ENCODE measurements at regions not wholly inside any gene's neighbourhood (a gene's known extent, or its start where the extent isn't known, plus 50 kb on each side); places are given as distances from the start of the nearest gene placed in this dataset.

DNA sequence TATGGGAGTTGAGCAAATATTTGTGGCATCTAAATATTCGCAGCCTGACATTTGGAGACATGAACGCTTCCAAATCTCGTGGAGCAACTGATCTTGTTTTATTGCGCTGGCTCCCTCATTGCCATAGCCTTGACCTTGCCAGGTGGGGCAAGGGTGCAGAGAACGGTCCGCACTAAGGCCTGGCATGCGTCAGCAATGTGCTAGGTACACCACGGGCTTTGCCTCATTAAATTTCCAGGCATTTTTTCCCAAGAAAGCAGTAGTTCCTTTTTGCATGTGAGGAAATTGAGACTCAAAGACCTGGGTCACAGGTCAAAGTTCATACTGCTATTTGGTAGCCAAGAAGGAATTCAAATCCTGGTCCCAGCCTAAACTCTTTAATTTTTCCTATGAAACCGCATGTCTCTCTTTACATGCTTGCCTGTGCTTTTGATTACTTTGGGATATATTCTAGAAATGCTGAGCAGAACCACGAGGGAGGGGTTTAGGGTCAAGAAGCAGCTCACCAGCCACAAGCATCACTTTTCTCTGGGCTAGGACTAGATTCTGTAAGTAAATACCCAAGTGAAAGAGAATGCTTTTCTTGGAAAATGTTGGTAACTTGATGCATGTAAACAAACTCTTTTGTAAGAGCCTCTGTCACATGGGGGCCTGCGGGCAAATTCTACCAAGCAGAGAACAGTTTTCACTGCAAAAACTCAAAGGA is 891.6 kb downstream of the VRK1 start:
- ATAC-seq (ENCODE audit: poor library complexity) = no peak
- intact Hi-C loops (cut with DNase I) = no loop called here
- no peak for DNase-seq

DNA sequence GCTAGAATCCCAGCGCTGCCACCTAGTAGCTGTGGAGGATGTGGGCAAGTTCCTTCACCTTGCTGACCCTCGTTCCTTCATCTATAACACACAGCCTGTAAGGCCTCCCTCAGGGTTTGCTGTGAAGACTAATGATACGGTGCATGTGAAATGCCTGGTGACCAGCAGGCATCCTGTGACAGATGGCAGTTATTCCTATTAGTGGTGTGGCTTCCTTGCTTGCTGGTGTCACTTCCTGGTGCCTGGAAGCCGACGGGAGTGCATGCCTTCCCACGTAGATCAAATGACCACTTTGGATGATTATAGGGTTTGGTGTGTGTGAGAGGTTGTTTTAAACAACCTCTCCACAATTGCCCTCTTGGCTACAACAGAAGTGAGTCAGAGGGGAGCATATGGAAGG is 894.9 kb downstream of the VRK1 start:
- intact Hi-C loops (cut with DNase I) = no loop called here
- no peak for ATAC-seq (ENCODE audit: poor library complexity)
- DNase-seq = no peak

DNA sequence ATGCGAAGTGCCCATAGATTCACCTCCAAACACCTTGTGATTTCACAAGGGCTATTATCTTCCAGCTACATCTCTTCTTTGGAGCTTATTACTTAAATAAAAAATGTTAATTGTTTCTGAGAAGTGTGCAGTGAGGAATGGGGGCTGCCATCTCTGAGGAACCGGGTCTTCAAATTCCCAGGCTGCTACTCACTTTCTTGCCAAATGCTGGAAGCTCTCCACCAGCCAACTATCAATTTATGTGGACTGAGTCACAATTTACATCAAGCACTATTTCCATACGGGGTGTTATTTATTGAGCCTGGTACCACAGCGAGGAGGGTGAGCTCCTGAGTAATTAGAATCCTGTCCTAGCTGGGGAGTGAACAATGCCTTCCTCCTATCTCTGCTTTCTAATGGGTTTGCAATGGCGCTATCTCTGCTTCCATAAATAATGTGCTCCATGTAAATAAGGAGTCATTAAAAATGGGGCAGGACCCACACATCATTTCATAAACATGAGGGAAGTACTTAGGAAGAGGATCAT is 898.3 kb downstream of the VRK1 start:
- ATAC-seq (ENCODE audit: poor library complexity) (no peak), DNase-seq (no peak)
- intact Hi-C loops (cut with DNase I) = no loop called here

DNA sequence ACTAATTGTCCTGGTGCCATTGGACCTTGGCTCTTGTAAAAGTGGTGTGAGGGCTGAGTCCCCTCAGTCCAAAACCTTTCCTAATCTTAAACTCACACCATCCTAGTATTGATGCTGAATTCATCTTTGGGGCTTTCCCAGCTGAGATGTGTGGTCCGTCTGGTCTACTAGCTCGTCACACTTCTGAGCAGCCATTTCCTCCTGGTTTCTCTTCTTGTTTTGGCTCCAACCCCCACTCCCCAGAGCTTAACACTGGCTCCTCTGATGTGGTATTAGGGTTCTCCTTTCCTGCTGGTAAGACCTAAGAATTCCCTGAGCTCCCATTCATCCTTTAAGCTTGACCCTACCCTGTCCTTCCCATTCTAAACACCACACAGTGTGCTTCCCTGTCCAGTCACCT is 900.6 kb downstream of the VRK1 start:
- ATAC-seq (ENCODE audit: poor library complexity) (no peak), DNase-seq (no peak)
- intact Hi-C loops (cut with DNase I) = no loop called here

DNA sequence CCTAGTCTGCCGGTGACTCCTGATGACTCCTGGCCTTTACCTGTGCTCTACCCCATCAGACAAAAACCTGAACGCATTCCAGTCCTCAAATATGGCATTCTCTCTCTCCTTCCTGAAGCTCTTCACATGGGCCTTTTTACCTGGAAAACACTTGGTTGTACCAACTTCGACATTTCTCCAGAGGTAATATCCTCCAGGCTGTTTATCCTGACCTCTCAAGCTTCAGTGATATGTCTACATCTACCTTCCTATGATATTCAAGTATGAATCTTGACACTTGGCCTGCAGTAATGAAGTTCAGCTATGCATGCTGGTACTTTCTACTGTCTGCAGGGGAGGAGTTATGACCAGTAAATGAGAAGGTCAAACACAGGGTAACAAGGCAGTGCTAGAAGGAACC is 901.8 kb downstream of the VRK1 start:
- no peak for DNase-seq
- intact Hi-C loops (cut with DNase I) = no loop called here
- no peak for ATAC-seq (ENCODE audit: poor library complexity)

DNA sequence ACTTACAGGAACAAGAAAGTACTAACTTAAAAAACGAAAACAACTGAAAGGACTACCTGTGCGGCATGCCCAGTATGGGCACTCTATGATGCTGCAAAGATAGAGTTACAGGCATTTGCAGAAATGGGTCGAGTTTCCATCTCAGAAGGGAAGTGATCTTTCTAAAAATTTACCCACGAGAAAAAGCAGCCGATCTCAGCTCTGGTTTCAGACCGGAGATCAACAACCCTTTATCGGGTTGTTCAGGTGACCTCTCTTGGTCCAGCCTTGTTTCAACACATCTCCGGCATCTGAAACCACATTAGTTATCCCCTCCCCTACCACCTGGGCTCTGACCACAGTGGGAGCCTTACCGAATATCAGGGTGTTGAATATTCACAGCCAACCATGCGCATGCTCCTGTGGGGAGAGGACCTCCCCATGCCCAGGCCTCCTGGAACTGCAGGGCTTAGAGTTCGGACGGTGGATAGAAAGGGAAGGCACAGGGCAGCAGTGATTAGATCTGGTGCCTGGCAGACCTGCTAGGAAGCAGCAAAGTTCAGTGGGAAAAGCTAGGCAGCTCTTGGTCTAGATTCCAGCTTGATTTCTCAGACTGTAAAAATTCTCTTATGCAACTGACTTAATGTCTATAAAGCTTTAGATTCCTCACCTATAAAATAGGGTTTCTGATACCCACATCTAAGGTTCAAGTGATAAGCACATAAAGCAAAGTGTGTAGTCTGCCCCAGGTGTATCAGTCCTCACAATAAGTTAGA is 906.0 kb downstream of the VRK1 start:
- intact Hi-C loops (cut with DNase I) = no loop called here
- ATAC-seq (ENCODE audit: poor library complexity) (no peak), DNase-seq (no peak)

DNA sequence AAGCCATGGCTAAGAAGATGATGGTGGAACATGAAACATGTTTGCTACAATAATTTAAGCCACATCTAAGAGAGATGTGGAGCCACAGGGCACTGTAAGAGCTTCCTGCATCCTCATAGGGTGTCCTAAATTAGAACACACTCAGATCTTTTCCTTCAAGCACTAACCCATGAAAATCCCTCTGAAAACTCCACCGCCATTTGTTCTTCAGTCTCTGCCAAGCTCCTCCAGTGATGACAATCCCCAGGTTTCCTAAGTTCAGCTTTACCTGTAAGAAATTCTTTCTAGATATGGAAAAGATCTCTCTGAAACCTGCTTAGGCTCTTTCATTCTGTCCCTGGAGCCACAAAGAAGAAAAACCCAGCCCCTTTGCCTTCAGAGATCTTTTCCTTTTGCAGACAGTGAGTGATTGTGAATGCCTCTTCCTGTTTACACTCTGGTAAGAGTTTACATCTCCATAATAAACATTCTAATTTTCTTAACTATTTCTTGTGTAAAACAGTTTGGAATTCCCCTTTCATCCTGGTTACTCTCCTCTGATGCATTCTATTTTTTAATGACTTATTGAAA is 907.2 kb downstream of the VRK1 start:
- DNase-seq (no peak), ATAC-seq (ENCODE audit: poor library complexity) (no peak)
- intact Hi-C loops (cut with DNase I) = no loop called here

DNA sequence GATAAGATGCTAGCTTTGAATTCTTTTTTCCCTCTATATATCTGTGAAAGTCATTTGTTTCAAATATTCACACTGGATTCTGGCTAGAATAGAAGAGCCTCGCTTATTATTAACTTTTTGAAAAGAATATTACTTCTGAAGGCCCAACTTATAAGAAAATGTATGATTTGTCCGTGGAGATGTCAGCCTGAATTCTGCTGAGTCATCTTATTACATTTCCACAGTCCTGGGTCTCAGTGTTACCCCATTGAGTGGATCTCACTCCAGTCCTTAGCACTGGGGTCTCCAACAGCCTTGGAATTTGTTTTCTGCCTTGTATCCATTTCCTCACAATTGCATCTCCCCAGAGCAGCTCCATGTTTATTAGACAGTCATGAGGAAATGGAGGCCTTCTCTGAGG is 907.9 kb downstream of the VRK1 start:
- intact Hi-C loops (cut with DNase I) = no loop called here
- DNase-seq (no peak), ATAC-seq (ENCODE audit: poor library complexity) (no peak)

DNA sequence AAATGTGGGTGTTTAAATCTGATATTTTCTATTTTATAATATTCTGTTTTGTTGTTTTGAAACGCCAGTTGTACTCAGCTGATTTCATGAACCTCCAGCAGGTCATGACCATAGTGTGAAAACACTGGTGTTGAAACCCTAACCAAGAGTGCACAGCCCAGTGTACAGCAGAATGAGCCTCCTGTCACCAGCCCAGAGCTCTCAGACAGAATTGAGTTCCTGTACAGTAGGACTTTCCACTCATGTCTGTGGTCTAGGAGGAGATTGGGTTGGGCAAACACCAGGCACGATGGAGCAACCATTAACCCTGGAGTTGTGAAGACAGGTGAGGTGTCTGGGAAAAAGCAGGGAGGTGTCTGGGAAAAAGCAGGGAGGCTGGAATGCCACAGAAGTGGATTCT is 908.8 kb downstream of the VRK1 start:
- DNase-seq (no peak), ATAC-seq (ENCODE audit: poor library complexity) (no peak)
- intact Hi-C loops (cut with DNase I) = no loop called here

DNA sequence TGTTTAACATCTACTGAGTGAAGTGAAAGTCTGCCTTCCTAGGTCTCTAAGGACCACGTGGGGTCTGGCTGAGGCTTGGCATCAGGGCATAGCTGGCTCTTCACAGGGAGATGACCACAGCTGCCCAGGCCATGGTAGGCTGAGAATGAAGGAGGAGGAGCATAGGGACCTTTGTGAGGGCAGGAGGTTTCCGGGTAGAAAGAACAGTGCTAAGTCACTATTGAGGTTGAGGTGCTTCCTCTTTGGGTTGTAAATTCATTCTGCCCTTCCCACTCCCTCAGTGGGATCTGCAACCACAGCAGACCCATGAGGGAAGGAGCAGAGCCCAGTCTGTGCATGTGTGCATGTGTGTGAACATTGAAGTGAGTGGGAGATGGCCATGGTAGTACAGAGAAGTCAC is 909.6 kb downstream of the VRK1 start:
- intact Hi-C loops (cut with DNase I) = no loop called here
- ATAC-seq (ENCODE audit: poor library complexity) = no peak

DNA sequence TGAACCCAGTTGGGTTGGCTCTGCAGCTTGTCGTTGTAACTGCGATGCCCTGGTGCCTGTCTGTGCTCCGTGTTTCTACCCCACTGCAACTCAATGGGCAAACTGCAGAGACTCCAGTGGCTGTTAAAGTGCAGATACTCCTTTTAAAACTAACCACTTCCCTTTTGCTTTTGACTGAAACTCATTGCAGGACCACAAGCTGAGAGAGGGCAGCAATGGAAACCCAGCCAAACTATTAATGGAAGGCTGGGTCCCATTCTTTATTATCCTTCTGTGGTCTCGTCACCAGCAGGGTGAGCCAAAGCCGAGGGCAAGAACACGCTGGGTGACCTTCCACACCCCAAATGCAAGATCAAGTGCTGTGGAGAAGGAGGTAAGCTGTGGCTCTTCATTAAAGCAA is 910.4 kb downstream of the VRK1 start:
- DNase-seq (no peak), ATAC-seq (ENCODE audit: poor library complexity) (no peak)
- intact Hi-C loops (cut with DNase I) = no loop called here

More for the DNA sequence above, 909.6 kb downstream of the VRK1 start:
- DNase-seq = no peak

DNA sequence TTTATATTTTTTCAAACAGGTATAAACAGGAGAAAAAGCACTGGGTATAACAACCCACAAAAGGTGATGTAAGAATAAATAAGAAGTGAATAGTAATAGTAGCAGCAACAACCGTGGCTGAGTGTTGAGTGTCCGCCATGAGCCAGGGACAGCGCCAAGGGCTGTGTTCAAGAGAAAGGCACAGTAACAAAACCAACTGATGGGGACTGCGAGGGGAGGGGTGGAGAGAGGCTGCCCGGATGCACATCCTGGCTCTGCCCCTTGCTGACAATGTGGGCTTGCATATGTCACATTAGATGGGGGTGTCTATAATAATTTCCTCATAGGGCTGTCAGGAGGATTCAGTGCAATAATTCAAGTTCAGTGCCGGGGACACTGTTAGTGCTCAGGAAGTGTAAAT is 912.4 kb downstream of the VRK1 start:
- intact Hi-C loops (cut with DNase I) = no loop called here
- no peak for DNase-seq
- ATAC-seq (ENCODE audit: poor library complexity) = no peak

DNA sequence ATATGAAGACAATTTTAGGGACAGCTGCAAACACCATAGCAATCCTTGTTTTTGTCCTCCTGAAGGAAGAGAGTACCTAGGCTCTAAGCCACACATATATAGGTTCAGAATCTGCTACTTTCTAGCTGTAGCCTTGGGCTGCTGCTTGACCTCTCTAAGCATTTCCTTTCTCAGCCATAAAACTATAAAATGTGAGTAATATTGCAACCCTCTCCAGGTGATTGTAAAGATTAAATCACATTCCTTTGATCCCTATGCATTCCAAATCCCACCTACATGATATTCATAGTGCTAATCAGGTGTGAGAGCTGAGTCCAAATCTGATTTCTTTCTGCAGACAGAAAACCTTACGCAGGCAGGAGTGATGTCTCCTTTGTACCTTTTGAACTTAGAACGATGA is 913.5 kb downstream of the VRK1 start:
- intact Hi-C loops (cut with DNase I) = no loop called here
- DNase-seq = no peak
- no peak for ATAC-seq (ENCODE audit: poor library complexity)

DNA sequence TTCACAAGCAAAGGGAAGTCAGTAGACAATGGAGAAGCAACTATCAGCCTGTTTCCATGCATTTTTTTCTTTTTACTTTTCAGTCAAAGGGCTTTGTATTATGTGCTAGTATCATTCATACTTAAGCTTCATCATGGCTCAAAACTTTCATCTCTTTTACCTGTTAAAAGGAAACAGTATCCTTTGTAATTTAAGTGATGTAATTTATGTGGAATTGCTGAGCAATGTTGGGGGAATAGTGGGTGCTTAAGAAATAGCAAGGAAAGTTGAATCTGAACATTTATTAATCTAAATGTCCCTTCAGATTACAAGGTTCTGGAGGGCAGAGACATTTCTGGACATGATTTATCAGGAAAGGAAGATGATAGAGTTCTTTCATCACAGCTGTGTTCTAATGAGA is 915.3 kb downstream of the VRK1 start:
- no peak for DNase-seq
- intact Hi-C loops (cut with DNase I) = no loop called here

DNA sequence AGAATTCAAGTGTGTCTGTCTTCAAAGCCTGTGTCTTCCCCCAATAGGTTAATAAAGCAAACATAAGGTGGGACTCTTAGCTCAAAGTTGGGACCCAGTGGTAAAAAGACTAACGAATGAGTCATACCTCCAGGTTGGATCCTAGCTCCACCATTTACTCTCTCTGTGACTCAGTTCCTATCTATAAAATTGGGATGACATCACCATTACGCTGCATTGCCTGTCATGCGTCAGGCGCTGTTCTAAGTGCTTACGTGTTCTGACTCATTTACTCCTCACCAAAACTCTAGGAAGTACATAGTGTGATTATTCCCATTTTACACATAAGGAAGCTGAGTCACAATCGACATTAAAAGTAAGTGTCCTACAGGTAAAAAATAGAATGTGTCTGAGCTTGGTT is 915.8 kb downstream of the VRK1 start:
- no peak for ATAC-seq (ENCODE audit: poor library complexity)
- intact Hi-C loops (cut with DNase I) = no loop called here
- DNase-seq = no peak

More for the DNA sequence above, 915.3 kb downstream of the VRK1 start:
- ATAC-seq (ENCODE audit: poor library complexity) = no peak

DNA sequence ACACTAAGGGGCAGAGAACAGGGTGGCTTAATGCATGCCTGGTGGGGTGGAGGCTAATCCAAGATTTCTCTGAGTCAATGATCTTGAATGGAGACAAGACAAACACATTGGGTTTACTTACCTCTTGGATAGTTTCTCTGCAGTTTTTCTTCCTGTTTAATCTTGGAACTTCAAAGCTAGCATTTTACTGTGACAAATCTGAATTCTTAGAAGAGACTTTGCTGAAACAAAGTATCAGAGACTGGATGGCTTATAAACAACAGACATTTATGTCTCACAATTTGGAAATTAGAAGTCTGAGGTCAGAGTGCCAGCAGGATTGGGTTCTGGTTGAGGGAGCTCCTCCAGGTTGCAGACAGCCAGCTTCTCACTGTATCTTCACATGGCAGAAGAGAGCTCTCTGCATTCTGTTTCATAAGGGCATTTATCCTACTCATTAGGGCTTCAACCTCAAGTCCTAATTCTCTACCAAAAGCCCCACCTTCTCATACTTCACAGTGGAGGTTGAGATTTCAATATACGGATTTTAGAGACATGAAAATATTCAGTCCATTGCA is 921.8 kb downstream of the VRK1 start:
- ATAC-seq (ENCODE audit: poor library complexity) (no peak), DNase-seq (no peak)
- intact Hi-C loops (cut with DNase I) = no loop called here

DNA sequence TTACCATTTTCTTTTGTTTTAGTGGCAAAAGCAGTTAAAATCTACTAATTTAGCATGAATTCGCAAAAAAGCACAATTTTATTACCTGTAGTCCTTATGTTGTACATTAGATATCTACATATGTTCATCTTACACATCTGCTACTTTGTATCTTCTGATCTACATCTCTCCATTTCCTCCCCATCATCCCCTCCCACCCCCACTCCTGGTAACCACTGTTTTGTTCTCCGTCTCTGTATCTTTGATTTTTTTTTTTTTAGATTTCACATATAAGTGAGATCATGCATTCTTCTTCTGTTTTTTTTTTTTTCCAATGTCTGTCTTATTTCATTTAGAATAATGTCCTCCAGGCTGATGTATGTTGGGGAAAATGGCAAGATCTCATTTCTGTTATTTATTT is 922.7 kb downstream of the VRK1 start:
- DNase-seq = no peak
- intact Hi-C loops (cut with DNase I) = no loop called here
- ATAC-seq (ENCODE audit: poor library complexity) = no peak

DNA sequence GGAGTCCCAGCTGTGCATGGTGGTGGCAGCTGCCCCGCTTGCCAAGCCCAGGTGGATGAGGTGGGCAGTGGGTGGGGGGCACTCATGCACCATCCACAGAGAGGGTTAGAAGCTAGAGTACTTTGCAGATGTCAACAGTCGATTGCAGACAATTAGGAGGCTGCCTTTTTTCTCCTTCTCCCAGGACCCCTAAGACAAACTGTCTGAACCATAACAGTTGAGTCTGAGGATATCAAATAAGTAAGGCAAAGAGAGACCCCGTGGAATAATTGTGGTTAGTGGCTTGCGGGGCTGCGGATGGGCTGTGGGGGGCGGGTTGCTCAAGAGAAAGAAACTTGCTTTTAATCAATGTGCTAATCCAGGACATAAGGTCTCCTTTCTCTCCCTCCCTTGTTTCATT is 926.2 kb downstream of the VRK1 start:
- ATAC-seq (ENCODE audit: poor library complexity) (no peak), DNase-seq (no peak)
- intact Hi-C loops (cut with DNase I) = no loop called here

DNA sequence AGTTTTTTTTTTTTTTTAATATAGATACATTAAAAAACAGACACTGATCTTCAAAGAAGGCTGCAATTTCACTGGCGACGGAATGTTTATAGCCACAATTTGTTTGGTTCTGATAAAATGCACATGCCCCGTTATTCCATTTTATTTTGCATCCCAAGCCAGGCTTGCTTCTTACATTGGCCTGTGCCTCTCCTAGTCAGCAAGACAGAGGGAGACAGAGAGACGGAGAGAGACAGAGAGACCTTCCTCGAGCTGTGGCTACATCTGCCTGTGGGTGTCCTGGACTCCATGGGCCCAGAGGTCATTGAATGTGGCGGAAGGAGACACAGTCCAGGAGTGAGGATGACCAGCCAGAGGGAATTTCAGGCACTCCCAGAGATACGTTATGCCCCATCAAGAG is 926.6 kb downstream of the VRK1 start:
- no peak for ATAC-seq (ENCODE audit: poor library complexity)

DNA sequence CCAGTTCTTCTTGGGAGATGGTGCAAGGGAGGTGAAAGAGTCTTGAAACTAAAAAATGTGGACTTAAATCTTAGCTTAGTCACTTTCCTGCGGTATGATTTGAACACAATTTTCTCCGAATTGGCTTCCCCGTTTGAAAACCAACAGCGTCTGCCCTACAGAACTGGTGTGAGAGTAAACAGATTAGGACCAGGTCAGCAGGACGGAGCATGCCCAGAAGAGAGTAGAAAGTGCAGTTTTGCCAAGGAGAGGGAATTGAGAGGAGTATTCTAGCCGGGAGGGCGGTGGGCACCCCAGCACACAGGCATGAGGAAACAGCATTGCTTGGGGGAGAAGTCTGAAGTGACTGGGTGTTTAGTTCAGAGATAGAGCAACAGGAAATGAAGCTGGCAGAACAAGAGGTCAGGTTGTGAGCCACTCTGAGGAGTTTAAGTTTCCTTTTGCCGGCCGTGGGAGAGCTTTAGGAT is 927.1 kb downstream of the VRK1 start:
- no peak for ATAC-seq (ENCODE audit: poor library complexity)
- intact Hi-C loops (cut with DNase I) = no loop called here
- no peak for DNase-seq

More for the DNA sequence above, 926.6 kb downstream of the VRK1 start:
- intact Hi-C loops (cut with DNase I) = no loop called here
- DNase-seq = no peak
